ENCODE measurements at regions not wholly inside any gene's neighbourhood (a gene's known extent, or its start where the extent isn't known, plus 50 kb on each side); places are given as distances from the start of the nearest gene placed in this dataset.
"Not testable (repeated sequence)": the region's sequence is repeated elsewhere in the genome, so short reads cannot be mapped to it uniquely, and the experiment has no call there.

GRCh38 chr6:91895599-91896285 lies 1308.9 kb upstream of the MAP3K7 start:
- H3K27ac Mint-ChIP-seq: no peak overlapping the region
- CTCF ChIA-PET: no interaction called here
- no peaks in the 10 kb centered on the region for H3K36me3 Mint-ChIP-seq (ENCODE audit: low read depth)
- DNase-seq (no peak), ATAC-seq (ENCODE audit: low read depth) (no peak)
- intact Hi-C loops (cut with micrococcal nuclease): no loop called here
- POLR2A ChIA-PET: no interaction called here
- H3K4me3 Mint-ChIP-seq: no peak overlapping the region
- peaks cover 13% of the 10 kb centered on the region for H3K9me3 Mint-ChIP-seq
- H3K4me1 Mint-ChIP-seq: no peaks in the 10 kb centered on the region
- no peak for TF ChIP-seq CTCF (IDR thresholded peaks at IDR 0.05)
- no peaks in the 10 kb centered on the region for H3K27me3 Mint-ChIP-seq

- CTCF ChIA-PET: no interaction called here
- no peak for DNase-seq
- POLR2A ChIA-PET: no interaction called here
These were observed 1299.4 kb upstream of the MAP3K7 start for GRCh38 chr6:91886183-91886795.

GRCh38 chr6:91881791-91882190 lies 1294.9 kb upstream of the MAP3K7 start:
- not testable (repeated sequence) for H3K4me1 Mint-ChIP-seq

More at GRCh38 chr6:91886183-91886795, 1299.4 kb upstream of the MAP3K7 start:
- peaks cover 28% of the 10 kb centered on the region for H3K9me3 Mint-ChIP-seq
- no peak for ATAC-seq (ENCODE audit: low read depth)
- intact Hi-C loops (cut with micrococcal nuclease): no loop called here
- no peak for TF ChIP-seq CTCF (IDR thresholded peaks at IDR 0.05)
- H3K27me3 Mint-ChIP-seq: no peaks in the 10 kb centered on the region
- no peak overlapping the region for H3K4me3 Mint-ChIP-seq
- no peaks in the 10 kb centered on the region for H3K36me3 Mint-ChIP-seq (ENCODE audit: low read depth)
- H3K4me1 Mint-ChIP-seq: no peaks in the 10 kb centered on the region
- H3K27ac Mint-ChIP-seq: no peak overlapping the region

GRCh38 chr6:91879386-91879995 lies 1292.6 kb upstream of the MAP3K7 start:
- ATAC-seq (ENCODE audit: low read depth) (no peak), DNase-seq (no peak)
- TF ChIP-seq CTCF (IDR thresholded peaks at IDR 0.05): no peak
- Mint-ChIP-seq H3K27me3 (no peaks in the 10 kb centered on the region), H3K36me3 (ENCODE audit: low read depth) (no peaks in the 10 kb centered on the region), H3K4me3 (no peak overlapping the region), H3K27ac (no peak overlapping the region), H3K9me3 (peaks cover 10% of the 10 kb centered on the region), H3K4me1 (no peaks in the 10 kb centered on the region)
- POLR2A ChIA-PET: no interaction called here
- intact Hi-C loops (cut with micrococcal nuclease): no loop called here
- CTCF ChIA-PET: no interaction called here

More at GRCh38 chr6:91881791-91882190, 1294.9 kb upstream of the MAP3K7 start:
- peaks cover 18% of the 10 kb centered on the region for H3K9me3 Mint-ChIP-seq
- H3K27ac Mint-ChIP-seq; H3K4me3 Mint-ChIP-seq; H3K27me3 Mint-ChIP-seq; intact Hi-C loops (cut with micrococcal nuclease); POLR2A ChIA-PET; ATAC-seq (ENCODE audit: low read depth); CTCF ChIA-PET; H3K36me3 Mint-ChIP-seq (ENCODE audit: low read depth); DNase-seq: not testable (repeated sequence)

GRCh38 chr6:91877994-91878393 lies 1291.1 kb upstream of the MAP3K7 start:
- H3K27ac Mint-ChIP-seq: no peak overlapping the region

More at GRCh38 chr6:91877994-91878393, 1291.1 kb upstream of the MAP3K7 start:
- Mint-ChIP-seq H3K36me3 (ENCODE audit: low read depth) (no peaks in the 10 kb centered on the region), H3K27me3 (no peaks in the 10 kb centered on the region), H3K9me3 (peaks cover 6% of the 10 kb centered on the region), H3K4me1 (no peaks in the 10 kb centered on the region), H3K4me3 (no peak overlapping the region)
- no peak for ATAC-seq (ENCODE audit: low read depth)
- intact Hi-C loops (cut with micrococcal nuclease): no loop called here
- CTCF ChIA-PET: no interaction called here
- no peak for DNase-seq
- POLR2A ChIA-PET: no interaction called here
- TF ChIP-seq CTCF (IDR thresholded peaks at IDR 0.05): no peak

Measured in activated B cell treated with CpG ODN at 0.5 μM for 24 hours (primary cell).